ENCODE measurements at regions not wholly inside any gene's neighbourhood (a gene's known extent, or its start where the extent isn't known, plus 50 kb on each side); places are given as distances from the start of the nearest gene placed in this dataset.

GRCh38 chr3:109532257-109533216 lies 195.2 kb upstream of the DPPA4 start:
- Histone ChIP-seq H3K27ac (no peak overlapping the region), H3K9ac (ENCODE audit: insufficient read length) (no peak overlapping the region), H3K9me3 (ENCODE audit: low read depth, low read length) (no peaks in the 10 kb centered on the region), H3K4me3 (no peak overlapping the region), H3K36me3 (ENCODE audit: insufficient read depth, low read length) (no peaks in the 10 kb centered on the region)
- TF ChIP-seq FOXP2 (optimal IDR thresholded peaks at IDR 0.05; ENCODE audit: control extremely low read depth, extremely low read length, insufficient read depth) (no peak), EZH2 (IDR thresholded peaks at IDR 0.05) (no peak), POLR2AphosphoS5 (IDR thresholded peaks at IDR 0.05; ENCODE audit: borderline replicate concordance, low read depth, low read length) (no peak)
- DNase-seq (ENCODE audit: low read depth, low spot score), result peak; percentile 35

- Histone ChIP-seq H3K9me3 (ENCODE audit: low read depth, low read length) (no peaks in the 10 kb centered on the region), H3K36me3 (ENCODE audit: insufficient read depth, low read length) (no peaks in the 10 kb centered on the region), H3K4me3 (no peak overlapping the region), H3K27ac (no peak overlapping the region), H3K9ac (ENCODE audit: insufficient read length) (no peak overlapping the region)
- no peak for TF ChIP-seq FOXP2 (optimal IDR thresholded peaks at IDR 0.05; ENCODE audit: control extremely low read depth, extremely low read length, insufficient read depth)
- TF ChIP-seq POLR2AphosphoS5 (IDR thresholded peaks at IDR 0.05; ENCODE audit: borderline replicate concordance, low read depth, low read length), result no peak
- no peak for TF ChIP-seq EZH2 (IDR thresholded peaks at IDR 0.05)
- DNase-seq (ENCODE audit: low read depth, low spot score), result no peak
These were observed 208.4 kb upstream of the DPPA4 start for GRCh38 chr3:109545746-109546145.

GRCh38 chr3:109548192-109548938 lies 211.0 kb upstream of the DPPA4 start:
- Histone ChIP-seq H3K36me3 (ENCODE audit: insufficient read depth, low read length) (no peaks in the 10 kb centered on the region), H3K4me3 (no peak overlapping the region), H3K9me3 (ENCODE audit: low read depth, low read length) (no peaks in the 10 kb centered on the region), H3K27ac (no peak overlapping the region), H3K9ac (ENCODE audit: insufficient read length) (no peak overlapping the region)
- no peak for DNase-seq (ENCODE audit: low read depth, low spot score)
- TF ChIP-seq FOXP2 (optimal IDR thresholded peaks at IDR 0.05; ENCODE audit: control extremely low read depth, extremely low read length, insufficient read depth) (no peak), EZH2 (IDR thresholded peaks at IDR 0.05) (no peak), POLR2AphosphoS5 (IDR thresholded peaks at IDR 0.05; ENCODE audit: borderline replicate concordance, low read depth, low read length) (no peak)

GRCh38 chr3:109553591-109554371 lies 216.4 kb upstream of the DPPA4 start:
- no peak for DNase-seq (ENCODE audit: low read depth, low spot score)
- no peaks in the 10 kb centered on the region for H3K36me3 ChIP-seq (ENCODE audit: insufficient read depth, low read length)
- TF ChIP-seq FOXP2 (optimal IDR thresholded peaks at IDR 0.05; ENCODE audit: control extremely low read depth, extremely low read length, insufficient read depth) (no peak), POLR2AphosphoS5 (IDR thresholded peaks at IDR 0.05; ENCODE audit: borderline replicate concordance, low read depth, low read length) (no peak), EZH2 (IDR thresholded peaks at IDR 0.05) (no peak)
- H3K27ac ChIP-seq, result no peak overlapping the region
- H3K9ac ChIP-seq (ENCODE audit: insufficient read length), result no peak overlapping the region
- H3K4me3 ChIP-seq, result no peak overlapping the region
- H3K9me3 ChIP-seq (ENCODE audit: low read depth, low read length), result no peaks in the 10 kb centered on the region

- no peak for DNase-seq (ENCODE audit: low read depth, low spot score)
- TF ChIP-seq POLR2AphosphoS5 (IDR thresholded peaks at IDR 0.05; ENCODE audit: borderline replicate concordance, low read depth, low read length) (no peak), EZH2 (IDR thresholded peaks at IDR 0.05) (no peak)
- no peak overlapping the region for H3K9ac ChIP-seq (ENCODE audit: insufficient read length)
- no peaks in the 10 kb centered on the region for H3K9me3 ChIP-seq (ENCODE audit: low read depth, low read length)
- H3K27ac ChIP-seq, result no peak overlapping the region
- H3K4me3 ChIP-seq, result no peak overlapping the region
- H3K36me3 ChIP-seq (ENCODE audit: insufficient read depth, low read length), result no peaks in the 10 kb centered on the region
These were observed 222.0 kb upstream of the DPPA4 start for GRCh38 chr3:109559389-109559788.

- TF ChIP-seq FOXP2 (optimal IDR thresholded peaks at IDR 0.05; ENCODE audit: control extremely low read depth, extremely low read length, insufficient read depth), result no peak
- TF ChIP-seq EZH2 (IDR thresholded peaks at IDR 0.05), result no peak
- TF ChIP-seq POLR2AphosphoS5 (IDR thresholded peaks at IDR 0.05; ENCODE audit: borderline replicate concordance, low read depth, low read length), result no peak
- Histone ChIP-seq H3K36me3 (ENCODE audit: insufficient read depth, low read length) (no peaks in the 10 kb centered on the region), H3K9me3 (ENCODE audit: low read depth, low read length) (no peaks in the 10 kb centered on the region), H3K9ac (ENCODE audit: insufficient read length) (no peak overlapping the region), H3K4me3 (no peak overlapping the region), H3K27ac (no peak overlapping the region)
- DNase-seq (ENCODE audit: low read depth, low spot score), result no peak
These were observed 225.8 kb upstream of the DPPA4 start for GRCh38 chr3:109563149-109563548.

GRCh38 chr3:109569135-109569846 lies 231.9 kb upstream of the DPPA4 start:
- peak overlapping the region; percentile 19 for H3K9ac ChIP-seq (ENCODE audit: insufficient read length)
- TF ChIP-seq POLR2AphosphoS5 (IDR thresholded peaks at IDR 0.05; ENCODE audit: borderline replicate concordance, low read depth, low read length) (no peak), EZH2 (IDR thresholded peaks at IDR 0.05) (no peak), FOXP2 (optimal IDR thresholded peaks at IDR 0.05; ENCODE audit: control extremely low read depth, extremely low read length, insufficient read depth) (no peak)
- peak; percentile 66 for DNase-seq (ENCODE audit: low read depth, low spot score)
- H3K4me3 ChIP-seq, result peak overlapping the region; percentile 62
- H3K9me3 ChIP-seq (ENCODE audit: low read depth, low read length), result no peaks in the 10 kb centered on the region
- peak overlapping the region; percentile 90 for H3K27ac ChIP-seq
- H3K36me3 ChIP-seq (ENCODE audit: insufficient read depth, low read length), result no peaks in the 10 kb centered on the region

Data from SK-N-MC (cell line).